ENCODE measurements at regions not wholly inside any gene's neighbourhood (a gene's known extent, or its start where the extent isn't known, plus 50 kb on each side); places are given as distances from the start of the nearest gene placed in this dataset.

GRCh38 chr12:128178565-128178964, 88.4 kb upstream of the TMEM132C start:
- WGBS (ENCODE audit: insufficient coverage): 77% methylated on average over 3 of the region's 4 CpGs
- Mint-ChIP-seq H3K4me3 (no peak overlapping the region), H3K4me1 (no peaks in the 10 kb centered on the region), H3K9me3 (peaks cover 2 to 4% of the 10 kb centered on the region in 2 donors), H3K27me3 (ENCODE audit: low read depth in 2 of 2) (peaks cover 0 to 3% of the 10 kb centered on the region in 2 donors), H3K36me3 (no peaks in the 10 kb centered on the region), H3K27ac (no peak overlapping the region)
- ATAC-seq: no peak
- Histone ChIP-seq H3K27me3 (ENCODE audit: control insufficient read depth, insufficient read depth, low read length) (no peaks in the 10 kb centered on the region), H3K36me3 (ENCODE audit: control insufficient read depth, insufficient read depth, low read length) (no peaks in the 10 kb centered on the region), H3K9me3 (ENCODE audit: control insufficient read depth, insufficient read depth, low read length) (no peaks in the 10 kb centered on the region), H3K27ac (ENCODE audit: low read length) (no peak overlapping the region), H3K4me3 (ENCODE audit: low read length) (no peak overlapping the region), H3K4me1 (ENCODE audit: control insufficient read depth, insufficient read depth, low read length) (no peaks in the 10 kb centered on the region)
- DNase-seq: no peak
- intact Hi-C loops (cut with micrococcal nuclease): no loop called here
- no peak for TF ChIP-seq CTCF (IDR thresholded peaks at IDR 0.05)

- no peaks in the 10 kb centered on the region for H3K9me3 ChIP-seq (ENCODE audit: control insufficient read depth, insufficient read depth, low read length)
- peaks cover 0 to 4% of the 10 kb centered on the region in 2 donors for H3K9me3 Mint-ChIP-seq
- H3K4me3 ChIP-seq (ENCODE audit: low read length): no peak overlapping the region
- no peaks in the 10 kb centered on the region for H3K36me3 Mint-ChIP-seq
- no peaks in the 10 kb centered on the region for H3K36me3 ChIP-seq (ENCODE audit: control insufficient read depth, insufficient read depth, low read length)
- 80% methylated on average over 3 of the region's 3 CpGs for WGBS (ENCODE audit: insufficient coverage)
- no peaks in the 10 kb centered on the region for H3K4me1 Mint-ChIP-seq
- no peak overlapping the region for H3K27ac ChIP-seq (ENCODE audit: low read length)
- H3K4me3 Mint-ChIP-seq: no peak overlapping the region
- H3K27me3 Mint-ChIP-seq (ENCODE audit: low read depth in 2 of 2): peaks cover 0 to 3% of the 10 kb centered on the region in 2 donors
- no peak overlapping the region for H3K27ac Mint-ChIP-seq
- TF ChIP-seq CTCF (IDR thresholded peaks at IDR 0.05): no peak
- DNase-seq: no peak
- intact Hi-C loops (cut with micrococcal nuclease): no loop called here
- no peaks in the 10 kb centered on the region for H3K4me1 ChIP-seq (ENCODE audit: control insufficient read depth, insufficient read depth, low read length)
- ATAC-seq: no peak
- no peaks in the 10 kb centered on the region for H3K27me3 ChIP-seq (ENCODE audit: control insufficient read depth, insufficient read depth, low read length)
These were observed 88.0 kb upstream of the TMEM132C start for GRCh38 chr12:128178966-128179365.

GRCh38 chr12:128180166-128180565, 86.8 kb upstream of the TMEM132C start:
- Histone ChIP-seq H3K36me3 (ENCODE audit: control insufficient read depth, insufficient read depth, low read length) (no peaks in the 10 kb centered on the region), H3K4me1 (ENCODE audit: control insufficient read depth, insufficient read depth, low read length) (no peaks in the 10 kb centered on the region), H3K4me3 (ENCODE audit: low read length) (no peak overlapping the region), H3K9me3 (ENCODE audit: control insufficient read depth, insufficient read depth, low read length) (no peaks in the 10 kb centered on the region), H3K27ac (ENCODE audit: low read length) (no peak overlapping the region), H3K27me3 (ENCODE audit: control insufficient read depth, insufficient read depth, low read length) (no peaks in the 10 kb centered on the region)
- Mint-ChIP-seq H3K27ac (no peak overlapping the region), H3K4me3 (no peak overlapping the region), H3K27me3 (ENCODE audit: low read depth in 2 of 2) (peaks cover 0 to 3% of the 10 kb centered on the region in 2 donors), H3K9me3 (peaks cover 0 to 4% of the 10 kb centered on the region in 2 donors), H3K4me1 (no peaks in the 10 kb centered on the region), H3K36me3 (no peaks in the 10 kb centered on the region)
- no peak for ATAC-seq
- WGBS (ENCODE audit: insufficient coverage): 67% methylated on average over 1 of the region's 1 CpG
- intact Hi-C loops (cut with micrococcal nuclease): no loop called here
- DNase-seq: no peak
- TF ChIP-seq CTCF (IDR thresholded peaks at IDR 0.05): no peak

- H3K4me1 ChIP-seq (ENCODE audit: control insufficient read depth, insufficient read depth, low read length): no peaks in the 10 kb centered on the region
- intact Hi-C loops (cut with micrococcal nuclease): no loop called here
- 84% methylated on average over 10 of the region's 10 CpGs for WGBS (ENCODE audit: insufficient coverage)
- Mint-ChIP-seq H3K36me3 (no peaks in the 10 kb centered on the region), H3K4me1 (no peaks in the 10 kb centered on the region), H3K4me3 (no peak overlapping the region), H3K27me3 (ENCODE audit: low read depth in 2 of 2) (no peaks in the 10 kb centered on the region), H3K27ac (no peak overlapping the region), H3K9me3 (peaks cover 0 to 2% of the 10 kb centered on the region in 2 donors)
- no peaks in the 10 kb centered on the region for H3K36me3 ChIP-seq (ENCODE audit: control insufficient read depth, insufficient read depth, low read length)
- no peak overlapping the region for H3K27ac ChIP-seq (ENCODE audit: low read length)
- DNase-seq (no peak), ATAC-seq (peak in 1 of 3 donors; percentile 26)
- H3K9me3 ChIP-seq (ENCODE audit: control insufficient read depth, insufficient read depth, low read length): peaks cover 11% of the 10 kb centered on the region
- H3K4me3 ChIP-seq (ENCODE audit: low read length): no peak overlapping the region
- no peaks in the 10 kb centered on the region for H3K27me3 ChIP-seq (ENCODE audit: control insufficient read depth, insufficient read depth, low read length)
- TF ChIP-seq CTCF (IDR thresholded peaks at IDR 0.05): no peak
These were observed 76.9 kb upstream of the TMEM132C start for GRCh38 chr12:128190052-128190451.

All from natural killer cell (primary cell).